ENCODE measurements at regions not wholly inside any gene's neighbourhood (a gene's known extent, or its start where the extent isn't known, plus 50 kb on each side); places are given as distances from the start of the nearest gene placed in this dataset.

DNA sequence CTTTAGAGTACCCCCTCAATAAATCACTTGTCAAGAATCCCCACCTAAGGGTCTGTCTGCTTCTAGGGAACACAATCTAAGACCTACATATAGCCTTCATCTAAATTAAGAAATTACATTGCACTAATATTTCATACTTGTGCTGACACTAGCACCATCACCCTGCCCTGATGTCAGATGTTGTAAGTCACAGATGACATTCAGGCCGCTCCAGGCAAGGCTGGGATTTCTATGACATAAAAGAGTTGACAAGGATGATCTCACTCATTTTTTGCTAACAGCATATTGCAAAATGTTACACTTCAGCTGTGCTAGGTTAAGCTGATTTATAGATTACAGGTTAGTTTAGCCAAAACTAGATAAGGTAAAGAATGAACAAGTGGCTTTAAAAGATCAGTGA lies 372.5 kb upstream of the GRIA1 start:
- no peak for DNase-seq (ENCODE audit: low read depth in 2 of 2)

DNA sequence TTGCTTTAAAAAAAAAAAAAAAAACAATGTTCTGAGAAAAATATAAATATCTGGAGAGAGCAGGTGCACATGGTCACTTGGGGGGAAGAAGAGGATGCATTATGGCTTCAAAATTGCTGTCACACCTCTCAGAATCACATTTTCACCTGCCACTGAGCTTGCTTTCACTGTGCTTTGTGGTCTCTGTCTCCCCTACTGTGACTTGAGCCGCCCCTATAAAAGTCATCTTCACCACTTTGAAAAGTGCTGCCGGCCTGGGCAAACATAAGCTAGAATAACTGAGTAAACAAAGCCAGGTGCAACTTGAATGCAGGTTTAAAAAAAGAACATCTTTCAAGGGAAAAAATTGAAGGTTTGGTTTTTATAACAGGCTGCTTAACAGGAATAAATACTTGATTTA lies 368.1 kb upstream of the GRIA1 start:
- no peak for DNase-seq (ENCODE audit: low read depth in 2 of 2)

DNA sequence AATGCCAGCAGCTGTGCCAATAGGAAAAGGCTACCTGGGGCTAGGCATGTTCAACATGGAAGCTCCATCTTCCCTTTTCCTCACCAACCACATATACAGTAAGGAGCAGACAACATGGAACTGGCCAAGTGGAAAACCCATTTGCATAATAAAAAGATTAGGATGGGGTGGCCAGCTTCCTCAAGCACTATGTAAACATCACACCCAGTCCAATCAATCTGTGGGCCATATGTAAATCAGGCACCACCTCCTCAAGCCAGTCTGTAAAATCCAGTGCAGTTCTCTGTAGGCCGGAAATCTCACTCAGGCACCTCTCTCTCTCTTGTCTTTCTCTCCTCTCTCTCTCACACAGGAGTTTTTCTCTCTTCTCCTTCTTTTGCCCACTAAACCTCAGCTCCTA lies 360.2 kb upstream of the GRIA1 start:
- DNase-seq (ENCODE audit: low read depth in 2 of 2), result no peak

DNA sequence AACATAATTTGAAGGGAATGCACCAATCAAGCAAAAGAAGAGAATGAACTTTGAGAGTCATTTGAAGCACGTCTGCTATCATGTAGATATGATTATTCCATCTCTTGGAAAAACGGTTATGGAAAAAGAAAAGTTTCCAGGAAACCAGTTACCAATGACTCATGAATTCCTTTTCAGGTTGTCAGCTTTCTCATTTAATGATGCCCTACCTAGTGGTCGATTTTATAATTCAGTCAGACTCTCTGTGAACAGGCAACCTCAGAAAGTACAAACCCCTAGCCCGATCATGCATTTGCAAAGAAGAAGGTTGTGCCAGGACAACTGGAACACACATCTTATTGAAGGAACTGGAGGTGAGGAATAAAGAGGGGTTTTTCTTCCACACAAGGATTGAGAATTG lies 355.1 kb upstream of the GRIA1 start:
- DNase-seq (ENCODE audit: low read depth in 2 of 2), result no peak

DNA sequence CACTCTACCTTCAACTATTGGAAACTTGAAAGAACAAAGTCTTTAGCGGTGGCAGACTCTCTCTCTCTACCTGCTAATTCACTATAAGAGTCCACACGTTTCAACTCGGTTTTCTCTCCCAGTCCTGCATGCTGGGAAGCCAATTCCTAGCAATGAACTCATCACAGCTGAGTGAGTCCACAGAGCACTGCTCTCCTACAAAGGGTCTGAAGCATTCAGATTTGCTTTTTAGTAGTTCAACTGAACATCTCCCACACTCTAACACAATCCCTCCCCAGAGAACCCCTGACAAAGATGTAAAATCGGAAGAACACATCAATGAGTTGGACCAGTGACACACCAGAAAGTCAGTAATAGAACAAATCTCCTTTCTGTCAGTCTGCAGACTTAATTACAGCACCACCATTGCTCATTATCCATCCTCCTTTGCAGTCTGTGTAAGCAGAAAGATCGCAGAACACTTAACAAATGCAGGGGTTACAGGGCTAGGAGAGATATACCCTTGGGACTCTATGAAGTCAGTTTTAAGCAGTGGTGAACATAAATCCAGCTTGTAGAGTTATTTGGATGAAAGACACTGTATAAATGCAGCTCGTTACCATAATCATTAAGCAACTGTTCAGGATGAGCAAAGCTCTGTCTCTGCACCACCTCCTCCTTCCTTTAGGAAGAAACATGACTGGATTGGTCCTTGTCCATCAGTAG lies 353.4 kb upstream of the GRIA1 start:
- no peak for DNase-seq (ENCODE audit: low read depth in 2 of 2)

DNA sequence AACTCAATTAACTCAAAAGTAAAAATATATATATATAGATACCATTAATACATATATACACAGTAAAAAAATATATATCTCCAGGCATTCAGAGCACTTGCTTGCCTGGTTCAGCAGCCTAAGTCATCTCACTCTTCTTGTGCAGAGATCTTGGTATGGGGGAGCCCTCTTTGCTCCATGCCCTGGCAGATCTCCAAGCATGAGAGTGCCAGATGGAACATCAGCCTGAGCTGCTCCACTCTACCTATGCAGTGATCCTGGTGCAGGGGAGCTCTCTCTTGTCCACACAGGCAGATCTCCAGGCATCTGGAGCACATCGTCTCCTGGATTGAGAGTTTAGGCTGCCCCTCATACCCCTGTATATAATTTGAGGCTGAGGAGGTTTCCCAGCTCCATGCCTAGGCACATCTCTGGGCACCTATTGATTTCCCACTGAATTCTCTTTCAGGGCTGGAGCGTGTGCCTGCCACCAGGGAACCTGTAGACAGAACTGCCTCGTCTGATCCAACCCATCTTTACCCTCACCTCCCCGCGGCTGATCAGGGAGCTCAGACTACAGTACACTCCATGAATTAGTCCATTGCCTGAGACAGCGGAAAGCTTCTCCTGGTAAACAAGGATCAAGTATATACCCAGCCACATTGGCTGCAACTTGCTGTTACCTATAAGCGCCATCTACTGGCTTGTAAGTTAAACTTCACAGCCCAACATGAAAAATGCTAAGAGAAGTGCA lies 342.4 kb upstream of the GRIA1 start:
- no peak for DNase-seq (ENCODE audit: low read depth in 2 of 2)

DNA sequence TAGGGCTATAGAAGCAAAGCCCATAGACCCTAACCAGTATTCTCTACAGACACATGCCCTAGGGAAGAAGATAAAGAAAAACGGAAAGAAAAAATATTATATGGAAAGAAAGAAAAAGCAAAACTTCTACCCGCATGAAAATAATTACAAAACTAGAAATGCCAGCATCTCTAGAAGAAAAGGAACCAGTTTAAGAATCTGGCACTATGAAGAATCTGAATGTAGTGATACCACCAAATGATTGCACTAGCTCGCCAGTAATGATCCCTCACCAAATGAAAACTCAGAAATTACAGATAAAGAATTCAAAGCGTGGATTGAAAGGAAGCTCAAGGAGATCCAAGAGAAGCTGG lies 341.9 kb upstream of the GRIA1 start:
- DNase-seq (ENCODE audit: low read depth in 2 of 2), result no peak

DNA sequence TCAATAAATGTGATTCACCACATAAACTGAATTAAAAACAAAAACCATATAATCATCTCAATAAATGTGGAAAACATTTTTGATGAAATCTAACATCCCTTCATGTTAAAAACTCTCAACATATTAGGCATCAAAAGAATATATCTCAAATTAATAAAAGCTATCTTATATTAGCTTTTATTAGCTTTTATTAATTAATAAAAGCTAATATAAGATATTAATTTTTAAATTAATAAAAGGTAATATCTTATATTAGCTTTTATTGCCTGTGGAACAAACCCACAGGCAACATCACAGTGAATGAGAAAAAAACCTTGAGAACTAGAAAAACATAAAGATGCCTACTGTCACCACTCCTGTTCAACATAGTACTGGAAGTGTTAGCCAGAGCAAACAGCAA lies 338.9 kb upstream of the GRIA1 start:
- DNase-seq (ENCODE audit: low read depth in 2 of 2), result no peak

DNA sequence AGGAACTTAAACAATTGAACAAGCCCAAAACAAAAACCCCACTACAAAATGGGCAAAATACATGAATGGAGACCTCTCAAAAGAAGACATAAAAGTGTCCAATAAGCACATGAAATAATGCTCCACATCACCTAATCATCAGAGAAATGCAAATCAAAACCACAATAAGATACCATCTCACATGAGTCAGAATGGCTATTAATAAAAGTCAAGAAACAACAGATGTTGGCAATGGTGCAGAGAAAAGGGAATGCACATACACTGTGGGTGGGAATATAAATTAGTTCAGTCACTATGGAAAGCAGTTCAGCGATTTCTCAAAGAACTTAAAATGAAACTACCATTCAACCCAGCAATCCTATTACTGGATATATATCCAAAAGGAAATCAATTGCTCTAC lies 337.4 kb upstream of the GRIA1 start:
- DNase-seq (ENCODE audit: low read depth in 2 of 2), result no peak

DNA sequence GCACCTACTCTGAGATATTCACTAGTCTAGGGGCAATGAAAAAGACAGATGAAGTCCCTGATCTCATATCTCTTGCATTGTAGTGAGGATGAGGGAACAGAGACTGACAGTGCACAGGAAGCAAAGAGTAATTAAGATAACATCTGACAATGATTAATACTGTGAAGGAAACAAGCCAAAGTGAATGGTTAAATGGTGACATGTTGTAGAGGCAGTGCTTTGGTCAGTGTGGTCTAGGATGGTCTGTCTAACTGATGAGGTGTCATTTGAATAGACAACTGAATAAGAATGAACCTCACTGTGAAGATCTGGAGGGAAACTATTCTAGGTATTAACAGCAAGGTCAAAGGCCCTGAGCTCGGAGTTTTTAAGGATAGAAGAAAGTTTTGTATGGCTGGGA lies 333.3 kb upstream of the GRIA1 start:
- no peak for DNase-seq (ENCODE audit: low read depth in 2 of 2)

DNA sequence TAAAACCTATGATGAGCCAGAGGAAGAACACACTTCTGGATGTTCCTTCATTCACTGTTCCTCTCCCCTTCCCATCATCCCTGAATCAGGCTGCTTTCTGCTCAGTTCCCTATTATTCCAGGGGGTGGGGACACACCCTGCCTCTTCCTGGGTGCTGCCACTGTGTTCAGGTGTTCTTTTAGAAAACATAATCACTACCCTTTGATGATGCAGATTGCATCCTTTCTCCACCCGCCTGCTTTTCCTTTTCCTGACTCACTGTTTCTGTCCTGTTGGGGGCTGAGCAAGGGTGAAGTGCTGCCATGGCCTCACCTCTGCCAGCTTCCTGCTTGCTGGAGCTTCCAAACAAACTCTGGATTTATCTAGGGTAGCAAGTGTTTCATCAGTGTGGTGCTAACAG lies 331.9 kb upstream of the GRIA1 start:
- no peak for DNase-seq (ENCODE audit: low read depth in 2 of 2)

DNA sequence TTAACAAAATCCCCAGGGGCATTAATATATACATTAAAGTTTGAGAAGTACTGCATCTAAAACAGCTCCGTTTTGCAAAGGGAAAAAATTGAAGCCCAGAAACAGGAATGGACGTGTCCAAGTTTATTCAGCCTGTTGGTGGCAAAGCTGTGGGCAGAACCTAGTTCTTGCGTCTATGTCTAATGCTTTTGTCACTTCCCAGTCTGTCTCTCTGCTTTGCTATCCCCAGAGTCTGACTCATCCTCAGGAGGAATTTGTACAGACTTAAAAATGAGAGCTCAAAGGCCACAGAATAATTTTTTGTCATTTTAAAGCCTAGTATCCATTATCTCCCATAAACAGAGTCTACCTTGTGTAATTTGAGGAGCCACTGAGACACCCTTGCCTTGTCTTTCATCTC lies 330.9 kb upstream of the GRIA1 start:
- DNase-seq (ENCODE audit: low read depth in 2 of 2), result no peak

DNA sequence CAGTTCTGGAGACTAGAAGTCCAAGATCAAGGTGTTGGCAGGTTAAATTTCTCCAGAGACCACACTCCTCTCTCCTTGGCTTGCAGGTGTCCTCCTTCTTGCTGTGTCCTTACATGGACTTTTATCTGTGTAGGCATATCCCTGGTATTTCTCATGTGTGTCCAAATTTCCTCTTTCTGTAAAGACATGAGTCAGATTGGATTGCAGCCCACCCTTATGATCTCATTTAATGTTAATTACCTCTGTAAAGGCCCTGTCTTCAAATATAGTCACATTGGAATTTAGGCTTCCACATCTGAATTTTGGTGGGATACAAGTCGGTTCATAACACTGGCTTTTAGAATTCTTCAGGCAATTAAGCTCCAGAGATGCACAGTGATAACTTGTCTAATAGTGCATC lies 322.2 kb upstream of the GRIA1 start:
- no peak for DNase-seq (ENCODE audit: low read depth in 2 of 2)

DNA sequence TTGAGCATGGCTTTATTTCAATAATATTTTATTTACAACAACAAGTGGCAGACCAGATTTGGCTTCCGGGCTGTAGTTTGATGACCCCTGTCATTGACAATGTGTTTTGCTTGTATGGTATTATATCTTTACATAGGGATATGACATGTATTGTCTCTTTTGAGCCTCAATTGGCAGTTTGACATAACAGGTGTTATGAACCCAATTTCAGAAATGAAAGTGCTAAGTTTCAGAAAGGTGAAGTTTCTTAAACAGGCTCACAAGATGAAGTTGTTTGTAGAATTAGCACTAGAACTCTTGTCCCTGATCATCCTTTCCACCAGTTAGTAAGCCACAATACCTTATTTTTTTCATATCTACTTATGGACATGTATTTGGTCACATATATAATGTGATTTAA lies 303.0 kb upstream of the GRIA1 start:
- DNase-seq (ENCODE audit: low read depth in 2 of 2), result no peak

DNA sequence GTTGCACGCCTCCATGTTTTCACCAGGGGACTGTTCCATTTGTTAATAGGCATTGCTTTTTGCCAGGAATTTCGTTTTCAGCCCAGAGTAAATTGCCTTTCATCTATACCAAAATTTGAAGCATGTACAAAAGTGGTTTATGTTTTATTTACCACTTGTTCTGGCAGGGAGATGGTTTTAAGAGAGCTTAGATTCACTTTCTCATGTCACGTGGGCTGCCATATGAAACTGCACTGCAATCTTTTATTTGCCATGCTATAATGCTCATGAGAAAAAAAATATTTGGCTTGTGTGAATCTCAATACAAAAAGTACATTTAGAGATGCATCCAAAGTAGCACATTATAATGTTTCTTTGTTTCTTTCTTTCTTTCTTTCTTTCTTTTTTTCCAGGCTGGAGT lies 284.1 kb upstream of the GRIA1 start:
- no peak for DNase-seq (ENCODE audit: low read depth in 2 of 2)

DNA sequence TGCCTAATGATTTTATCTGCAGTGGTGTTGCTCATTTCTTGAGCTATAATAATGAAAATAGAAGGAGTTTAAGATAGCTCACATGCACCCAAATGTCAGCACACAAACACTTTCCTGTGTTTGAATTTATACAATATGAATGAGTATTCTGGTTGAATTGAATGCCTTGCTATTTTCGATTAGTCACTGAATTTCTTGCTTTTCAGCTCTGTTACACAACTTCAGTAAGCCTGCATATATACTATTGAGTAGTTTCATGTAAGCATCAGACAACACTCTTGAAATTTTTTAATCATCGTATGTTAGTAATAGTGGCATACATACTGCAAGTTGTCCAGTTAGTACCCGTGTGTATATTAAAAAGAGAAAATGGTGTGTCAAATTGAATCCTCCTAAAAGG lies 281.5 kb upstream of the GRIA1 start:
- no peak for DNase-seq (ENCODE audit: low read depth in 2 of 2)

DNA sequence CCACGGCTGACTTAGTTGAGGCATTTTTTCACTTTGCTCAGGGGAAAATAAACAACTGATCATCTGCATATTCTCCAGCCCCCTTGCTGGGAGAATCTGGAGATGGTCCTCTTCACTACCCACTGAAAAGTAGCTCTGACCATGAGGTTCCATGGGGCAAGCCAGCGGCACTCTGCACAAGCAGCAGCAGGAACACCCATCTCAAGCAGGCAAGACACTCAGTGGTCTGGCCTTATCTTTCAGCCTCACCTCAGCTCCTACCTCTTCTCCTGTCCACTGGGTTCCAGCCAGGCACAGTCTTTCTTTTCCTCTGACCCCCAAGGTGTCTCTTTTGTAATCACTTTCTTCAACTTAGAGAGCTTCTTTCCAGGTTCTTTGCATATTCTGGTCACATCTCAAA lies 280.8 kb upstream of the GRIA1 start:
- no peak for DNase-seq (ENCODE audit: low read depth in 2 of 2)

DNA sequence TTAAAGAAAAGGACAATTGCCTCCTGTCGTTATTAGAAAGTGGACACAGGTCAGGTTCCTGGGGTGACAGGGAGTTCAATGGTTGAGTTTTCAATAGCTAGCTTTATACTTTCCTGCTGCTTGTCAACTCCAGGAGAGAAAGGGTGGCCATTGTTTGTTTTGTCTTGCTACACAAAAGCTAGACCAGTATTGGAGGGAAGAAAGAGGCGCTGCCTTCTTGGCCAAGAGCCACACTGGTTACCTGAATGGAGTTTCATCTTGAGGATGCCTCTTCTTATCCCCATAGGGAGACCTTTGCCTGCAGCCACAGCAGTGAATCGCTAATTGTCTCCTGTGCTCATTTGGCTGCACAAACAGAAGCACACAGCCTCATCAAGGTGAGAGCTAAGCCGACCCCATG lies 279.4 kb upstream of the GRIA1 start:
- DNase-seq (ENCODE audit: low read depth in 2 of 2), result no peak

DNA sequence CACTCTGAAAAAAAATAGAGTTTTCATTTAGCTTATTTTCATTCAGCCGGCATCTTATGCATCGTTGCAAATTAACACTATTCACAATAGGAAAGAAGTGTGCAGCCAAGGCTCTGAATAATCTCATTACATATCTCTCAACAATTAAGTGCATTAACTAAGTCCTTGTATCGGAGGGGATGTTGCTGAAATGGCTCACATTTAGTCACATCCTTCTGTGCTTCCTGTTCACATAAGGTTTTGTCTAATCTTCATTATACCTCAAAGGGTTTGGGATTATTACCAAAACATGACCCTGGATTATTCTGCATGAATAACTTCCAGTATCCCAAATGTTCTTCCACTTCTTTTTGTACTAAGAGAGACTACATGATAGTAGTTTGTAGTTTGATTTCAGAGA lies 278.0 kb upstream of the GRIA1 start:
- no peak for DNase-seq (ENCODE audit: low read depth in 2 of 2)

DNA sequence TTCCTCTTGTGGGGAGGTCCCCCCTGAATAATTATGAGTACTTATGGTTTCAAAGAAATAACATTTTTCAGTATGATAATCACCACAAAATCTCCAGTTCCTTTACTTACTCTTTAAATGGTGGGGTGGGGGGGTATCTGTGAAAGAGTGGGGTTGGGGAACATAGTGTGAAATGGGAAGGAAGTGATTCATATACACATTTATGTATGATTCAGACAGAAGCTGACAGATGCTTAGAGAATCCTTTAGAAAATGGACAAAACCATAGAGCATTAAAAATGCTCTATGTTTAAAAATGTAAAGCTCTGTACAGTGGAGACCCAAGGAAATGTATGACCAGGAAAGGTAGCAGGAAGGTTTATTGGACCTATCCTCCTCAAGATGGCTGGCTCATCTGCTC lies 267.5 kb upstream of the GRIA1 start:
- DNase-seq (ENCODE audit: low read depth in 2 of 2), result no peak

DNA sequence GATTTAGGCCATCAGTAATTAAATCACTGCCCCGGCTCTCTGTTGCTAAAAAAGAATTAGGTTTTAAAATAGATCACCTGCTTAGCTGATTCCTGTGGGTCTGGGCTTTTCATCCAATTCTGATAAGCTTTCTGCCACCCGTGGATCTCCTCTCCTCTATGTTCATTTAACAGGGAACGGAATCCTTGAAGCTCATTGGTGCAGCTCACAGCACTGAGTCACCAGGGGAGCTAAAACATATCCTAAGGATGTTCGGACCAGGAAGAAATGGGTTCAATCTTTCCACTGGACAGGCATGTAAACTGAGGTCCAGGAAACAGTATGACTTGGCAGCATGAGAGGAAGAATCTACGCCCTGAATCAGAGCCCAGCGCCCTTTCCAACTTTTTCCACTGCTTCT lies 267.1 kb upstream of the GRIA1 start:
- DNase-seq (ENCODE audit: low read depth in 2 of 2), result no peak

DNA sequence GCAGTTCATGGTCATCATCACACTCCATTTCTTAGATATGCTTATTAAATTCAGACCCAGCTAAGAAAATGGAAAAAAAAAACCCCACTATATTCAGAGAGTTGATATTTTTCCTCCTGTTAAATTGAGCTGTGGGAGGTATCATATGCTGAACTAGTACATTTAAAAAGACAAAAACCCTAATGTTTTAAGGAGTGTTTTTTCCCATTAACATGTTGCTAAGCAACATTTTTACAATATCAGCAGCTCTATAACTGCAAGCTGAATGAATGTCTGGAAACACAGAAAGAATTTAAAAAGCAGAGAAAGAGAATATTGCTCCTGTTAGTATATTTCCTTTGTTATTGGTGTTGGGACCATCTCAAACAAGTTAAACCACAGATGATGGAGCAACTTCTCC lies 265.8 kb upstream of the GRIA1 start:
- DNase-seq (ENCODE audit: low read depth in 2 of 2), result no peak

DNA sequence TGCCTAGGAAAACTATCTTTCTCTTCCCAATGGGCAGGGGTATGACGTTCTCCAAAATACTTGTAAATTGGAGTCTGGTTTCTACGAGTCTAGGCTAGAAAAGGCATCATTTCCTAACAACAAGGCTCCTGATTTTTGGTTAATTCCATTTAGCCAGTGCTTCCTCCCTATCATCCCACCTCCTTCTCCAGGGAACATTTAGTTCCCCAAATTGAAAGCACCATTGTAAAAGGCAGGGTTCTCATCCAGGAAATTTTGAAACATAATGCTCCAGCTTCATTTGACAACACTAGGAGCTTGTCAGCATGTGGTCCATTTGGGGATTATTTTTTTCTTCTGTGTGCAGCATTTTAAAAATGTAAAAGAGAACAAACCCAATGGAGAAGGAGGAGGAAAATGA lies 256.5 kb upstream of the GRIA1 start:
- DNase-seq (ENCODE audit: low read depth in 2 of 2), result no peak

DNA sequence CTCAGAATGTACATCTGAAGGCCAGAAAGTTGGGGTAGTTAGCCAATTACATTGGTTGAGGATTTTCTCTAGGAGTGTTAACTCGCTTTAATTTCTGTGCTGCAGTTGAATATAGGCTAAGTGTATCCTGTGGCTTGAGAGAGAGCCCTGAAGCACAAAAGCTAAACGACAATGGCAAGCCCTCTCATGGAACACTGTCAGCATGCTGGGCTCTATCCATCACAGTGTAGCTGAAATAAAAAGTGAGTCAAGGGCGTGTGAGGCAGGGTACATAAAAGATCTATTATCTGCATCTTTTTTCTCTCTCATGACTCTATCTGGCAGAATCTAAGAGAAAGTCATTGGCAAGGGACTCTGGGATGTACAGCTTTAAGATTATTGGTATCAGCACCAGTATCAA lies 254.2 kb upstream of the GRIA1 start:
- no peak for DNase-seq (ENCODE audit: low read depth in 2 of 2)

All from stimulated activated CD8-positive, alpha-beta memory T cell treated with anti-CD3 and anti-CD28 coated beads, Interleukin-15, amount 100 ng/mL, for 4 hours (primary cell).